Aorta (tissue), 5 donors: ENCODE measurements at regions not wholly inside any gene's neighbourhood (a gene's known extent, or its start where the extent isn't known, plus 50 kb on each side); places are given as distances from the start of the nearest gene placed in this dataset.
A peak's percentile ranks its signal among the peaks of the same experiment; 100 is the strongest.

Source experiments
- ATAC-seq: fragments of 200-7000 bp; cut with Tn5 transposase; one replicate; pipeline ENCODE4 v1.9.1; 2022; ENCODE audit warnings: moderate library complexity; ENCODE audit not compliant: low FRiP score
- DNase-seq, 2 donors: peaks; one replicate each; pipeline ENCODE4 v3.0.0-alpha.2; 2020
- H3K27ac ChIP-seq, 2 donors: one replicate each; pipeline ENCODE4 v1.5.1; 2013; ENCODE audit warnings: low read length in 2 of 2, mild to moderate bottlenecking in 2 of 2, moderate library complexity in 2 of 2, control low read depth in 1 of 2, inconsistent platforms in 1 of 2, low read depth in 1 of 2
- H3K27me3 ChIP-seq, 2 donors: one replicate each; pipeline ENCODE4 v1.6.1; 2013; ENCODE audit warnings: control low read depth in 1 of 2, low read length in 1 of 2, mild to moderate bottlenecking in 1 of 2, moderate library complexity in 1 of 2; ENCODE audit not compliant: insufficient read depth in 2 of 2, control insufficient read depth in 1 of 2
- H3K36me3 ChIP-seq, 2 donors: one replicate each; pipeline ENCODE4 v1.6.1; 2013; ENCODE audit warnings: control low read depth in 1 of 2, low read length in 1 of 2, mild to moderate bottlenecking in 1 of 2; ENCODE audit not compliant: insufficient read depth in 2 of 2, control insufficient read depth in 1 of 2
- H3K4me1 ChIP-seq, 2 donors: one replicate each; pipeline ENCODE4 v1.6.1; 2013; ENCODE audit warnings: low read length in 2 of 2, control low read depth in 1 of 2, mild to moderate bottlenecking in 1 of 2, moderate library complexity in 1 of 2; ENCODE audit not compliant: insufficient read depth in 2 of 2, control insufficient read depth in 1 of 2
- H3K4me3 ChIP-seq, 2 donors: one replicate each; pipeline ENCODE4 v1.5.1; 2013; ENCODE audit warnings: low read length in 2 of 2, control low read depth in 1 of 2, mild to moderate bottlenecking in 1 of 2
- H3K9me3 ChIP-seq: one replicate; pipeline ENCODE4 v1.6.1; 2013; ENCODE audit warnings: mild to moderate bottlenecking, low read length; ENCODE audit not compliant: control insufficient read depth
- WGBS, 2 donors: extraction: QIAGEN DNeasy Blood & Tissue Kit; methylation state at CpG; one replicate each; pipeline ENCODE4 v1.1.7; 2013; 5-methylcytosine and 5-hydroxymethylcytosine counted together
- intact Hi-C, 2 donors: fragments of 100-400 bp; cut with DNase I; formaldehyde crosslinking; loops; one replicate each; pipeline versions ENCODE4 v1.14.2 to v1.15.0; 2022
- donor health status: healthy with polysubstance abuse.
- donor health status: Bipolar disorder and iron deficiency.
- donor health status: DM: no; HTN: no; CAD: no.
- donor health status: DM: no; HTN: no; CAD: no.
- donor health status: DM: yes; HTN: yes; CAD: no.

GRCh38 chr18:56305583-56305982 is 332.8 kb downstream of the TXNL1 start:
- intact Hi-C loops = no loop called here
- H3K4me1 ChIP-seq = no peaks in the 10 kb centered on the region

GRCh38 chr18:56302156-56302555 is 336.2 kb downstream of the TXNL1 start:
- ATAC-seq (no peak), DNase-seq (no peak)
- H3K36me3 ChIP-seq = no peaks in the 10 kb centered on the region
- H3K27me3 ChIP-seq = no peaks in the 10 kb centered on the region
- no peak overlapping the region for H3K27ac ChIP-seq
- H3K4me3 ChIP-seq = no peak overlapping the region
- intact Hi-C loops = no loop called here
- H3K4me1 ChIP-seq = no peaks in the 10 kb centered on the region
- no peaks in the 10 kb centered on the region for H3K9me3 ChIP-seq
- WGBS, 2 donors = 90 to 95% methylated on average over 11 of the region's 11 CpGs

More at GRCh38 chr18:56305583-56305982, 332.8 kb downstream of the TXNL1 start:
- DNase-seq (no peak), ATAC-seq (no peak)
- no peak overlapping the region for H3K4me3 ChIP-seq
- no peaks in the 10 kb centered on the region for H3K9me3 ChIP-seq
- H3K27ac ChIP-seq = no peak overlapping the region
- H3K36me3 ChIP-seq = no peaks in the 10 kb centered on the region
- H3K27me3 ChIP-seq = no peaks in the 10 kb centered on the region

- no peak for ATAC-seq
- Histone ChIP-seq H3K27me3 (no peaks in the 10 kb centered on the region), H3K36me3 (no peaks in the 10 kb centered on the region), H3K27ac (no peak overlapping the region), H3K4me1 (no peaks in the 10 kb centered on the region), H3K4me3 (no peak overlapping the region), H3K9me3 (no peaks in the 10 kb centered on the region)
- DNase-seq = no peak
- 73 to 77% methylated on average over 1 of the region's 1 CpG for WGBS, 2 donors
- intact Hi-C loops = no loop called here
These were observed 338.7 kb downstream of the TXNL1 start for GRCh38 chr18:56299740-56300139.

GRCh38 chr18:56298935-56299334 is 339.5 kb downstream of the TXNL1 start:
- Histone ChIP-seq H3K27ac (no peak overlapping the region), H3K36me3 (no peaks in the 10 kb centered on the region), H3K4me3 (no peak overlapping the region), H3K4me1 (no peaks in the 10 kb centered on the region), H3K27me3 (no peaks in the 10 kb centered on the region), H3K9me3 (no peaks in the 10 kb centered on the region)
- intact Hi-C loops = no loop called here
- no peak for DNase-seq
- ATAC-seq = no peak
- WGBS, 2 donors = 71 to 78% methylated on average over 1 of the region's 1 CpG

GRCh38 chr18:56296381-56296780 is 342.0 kb downstream of the TXNL1 start:
- H3K27me3 ChIP-seq = no peaks in the 10 kb centered on the region
- DNase-seq (no peak), ATAC-seq (no peak)
- H3K4me3 ChIP-seq = no peak overlapping the region
- intact Hi-C loops = no loop called here
- no peaks in the 10 kb centered on the region for H3K36me3 ChIP-seq
- H3K9me3 ChIP-seq = no peaks in the 10 kb centered on the region
- H3K27ac ChIP-seq = no peak overlapping the region
- WGBS, 2 donors = 95% methylated on average over 3 of the region's 3 CpGs
- no peaks in the 10 kb centered on the region for H3K4me1 ChIP-seq

- no peaks in the 10 kb centered on the region for H3K36me3 ChIP-seq
- H3K27me3 ChIP-seq = no peaks in the 10 kb centered on the region
- H3K4me3 ChIP-seq = no peak overlapping the region
- DNase-seq (no peak), ATAC-seq (no peak)
- no peaks in the 10 kb centered on the region for H3K4me1 ChIP-seq
- intact Hi-C loops = no loop called here
- no peaks in the 10 kb centered on the region for H3K9me3 ChIP-seq
- H3K27ac ChIP-seq = no peak overlapping the region
- WGBS, 2 donors = 89 to 91% methylated on average over 5 of the region's 5 CpGs
These were observed 343.8 kb downstream of the TXNL1 start for GRCh38 chr18:56294484-56295183.

GRCh38 chr18:56291294-56291693 is 347.1 kb downstream of the TXNL1 start:
- no peak overlapping the region for H3K4me3 ChIP-seq
- intact Hi-C loops = no loop called here
- H3K27me3 ChIP-seq = no peaks in the 10 kb centered on the region
- DNase-seq (no peak), ATAC-seq (no peak)
- no peaks in the 10 kb centered on the region for H3K36me3 ChIP-seq
- H3K27ac ChIP-seq = no peak overlapping the region
- H3K4me1 ChIP-seq = no peaks in the 10 kb centered on the region
- H3K9me3 ChIP-seq = no peaks in the 10 kb centered on the region
- 59 to 71% methylated on average over 4 of the region's 4 CpGs for WGBS, 2 donors

- Histone ChIP-seq H3K9me3 (no peaks in the 10 kb centered on the region), H3K4me3 (peak overlapping the region in 1 of 2 donors; percentile 14), H3K27ac (no peak overlapping the region), H3K27me3 (no peaks in the 10 kb centered on the region), H3K4me1 (no peaks in the 10 kb centered on the region), H3K36me3 (no peaks in the 10 kb centered on the region)
- WGBS, 2 donors = 68 to 74% methylated on average over 2 of the region's 2 CpGs
- intact Hi-C loops = no loop called here
- no peak for ATAC-seq
- no peak for DNase-seq
These were observed 349.0 kb downstream of the TXNL1 start for GRCh38 chr18:56289381-56289780.

- Histone ChIP-seq H3K4me1 (no peaks in the 10 kb centered on the region), H3K9me3 (no peaks in the 10 kb centered on the region), H3K27ac (no peak overlapping the region), H3K27me3 (no peaks in the 10 kb centered on the region), H3K4me3 (no peak overlapping the region), H3K36me3 (peaks cover 0 to 2% of the 10 kb centered on the region in 2 donors)
- intact Hi-C loops = no loop called here
- ATAC-seq (no peak), DNase-seq (no peak)
- WGBS, 2 donors = 69 to 74% methylated on average over 4 of the region's 4 CpGs
These were observed 351.5 kb downstream of the TXNL1 start for GRCh38 chr18:56286775-56287325.
